ENCODE measurements at regions not wholly inside any gene's neighbourhood (a gene's known extent, or its start where the extent isn't known, plus 50 kb on each side); places are given as distances from the start of the nearest gene placed in this dataset.

- no peak for TF ChIP-seq AR (CRISPR knock-in tag; IDR thresholded peaks at IDR 0.05)
- TF ChIP-seq USF2 (CRISPR knock-in tag; IDR thresholded peaks at IDR 0.05) = no peak
- TF ChIP-seq E2F1 (CRISPR knock-in tag; IDR thresholded peaks at IDR 0.05) = no peak
- no peak for TF ChIP-seq USF1 (CRISPR knock-in tag; IDR thresholded peaks at IDR 0.05)
Observed at GRCh38 chr3:189531271-189531670, 99.9 kb upstream of the TP63 start (continued).

GRCh38 chr3:189534531-189534930 is 96.7 kb upstream of the TP63 start:
- H3K4me3 Mint-ChIP-seq = no peak overlapping the region

More at GRCh38 chr3:189534531-189534930, 96.7 kb upstream of the TP63 start:
- H3K9me3 Mint-ChIP-seq = no peaks in the 10 kb centered on the region
- H3K27me3 Mint-ChIP-seq (ENCODE audit: low read depth) = no peaks in the 10 kb centered on the region
- no peak for ATAC-seq
- TF ChIP-seq ZNF121 (CRISPR knock-in tag; IDR thresholded peaks at IDR 0.05) (no peak), ZMAT4 (CRISPR knock-in tag; IDR thresholded peaks at IDR 0.05) (no peak), AR (CRISPR knock-in tag; IDR thresholded peaks at IDR 0.05) (no peak), FOXP1 (CRISPR knock-in tag; IDR thresholded peaks at IDR 0.05; ENCODE audit: borderline replicate concordance) (no peak), ZBTB21 (CRISPR knock-in tag; IDR thresholded peaks at IDR 0.05; ENCODE audit: borderline replicate concordance) (no peak), HMGXB4 (CRISPR knock-in tag; IDR thresholded peaks at IDR 0.05) (no peak), CDX4 (CRISPR knock-in tag; IDR thresholded peaks at IDR 0.05; ENCODE audit: borderline replicate concordance) (no peak), OVOL2 (CRISPR knock-in tag; IDR thresholded peaks at IDR 0.05; ENCODE audit: borderline replicate concordance) (no peak), ZNF671 (CRISPR knock-in tag; IDR thresholded peaks at IDR 0.05) (no peak)
- no peaks in the 10 kb centered on the region for H3K4me1 Mint-ChIP-seq
- ChIA-PET POLR2A (no interaction called here), CTCF (no interaction called here)
- no peaks in the 10 kb centered on the region for H3K36me3 Mint-ChIP-seq
- H3K27ac Mint-ChIP-seq = no peak overlapping the region
- no peak for DNase-seq (ENCODE audit: low spot score)

Measured in WTC11 (cell line).